Transverse colon (tissue), 3 donors: ENCODE measurements at regions not wholly inside any gene's neighbourhood (a gene's known extent, or its start where the extent isn't known, plus 50 kb on each side); places are given as distances from the start of the nearest gene placed in this dataset.

Experiments used
- EP300 ChIP-seq: sonication (generic); formaldehyde crosslinking; IDR thresholded peaks from one replicate; pipeline ENCODE4 v1.6.1; 2017; ENCODE audit warnings: antibody characterized with exemption, low read depth
- POLR2A ChIP-seq: fragments of 450-650 bp; IDR thresholded peaks from one replicate; pipeline ENCODE4 v1.6.1; 2016; ENCODE audit warnings: antibody characterized with exemption, mild to moderate bottlenecking, moderate library complexity
- TF ChIP-seq, protein P1 (sequence below), 5 experiments: fragments of 200-600 bp in 3 of 5; fragments of 450-650 bp in 2 of 5; sonication (generic) in 3 of 5; IDR thresholded peaks; 1 replicate in 2 of 5; 2 replicates in 3 of 5; pipeline ENCODE4 v1.5.1; 2016 to 2017; ENCODE audit warnings: antibody characterized with exemption in 5 of 5, inconsistent platforms in 3 of 5, mild to moderate bottlenecking in 2 of 5, moderate library complexity in 1 of 5

GRCh38 chr1:218943371-218943770, 230.3 kb upstream of the LYPLAL1 start:
- TF ChIP-seq POLR2A (no peak), EP300 (no peak)
- TF ChIP-seq, protein P1, sequence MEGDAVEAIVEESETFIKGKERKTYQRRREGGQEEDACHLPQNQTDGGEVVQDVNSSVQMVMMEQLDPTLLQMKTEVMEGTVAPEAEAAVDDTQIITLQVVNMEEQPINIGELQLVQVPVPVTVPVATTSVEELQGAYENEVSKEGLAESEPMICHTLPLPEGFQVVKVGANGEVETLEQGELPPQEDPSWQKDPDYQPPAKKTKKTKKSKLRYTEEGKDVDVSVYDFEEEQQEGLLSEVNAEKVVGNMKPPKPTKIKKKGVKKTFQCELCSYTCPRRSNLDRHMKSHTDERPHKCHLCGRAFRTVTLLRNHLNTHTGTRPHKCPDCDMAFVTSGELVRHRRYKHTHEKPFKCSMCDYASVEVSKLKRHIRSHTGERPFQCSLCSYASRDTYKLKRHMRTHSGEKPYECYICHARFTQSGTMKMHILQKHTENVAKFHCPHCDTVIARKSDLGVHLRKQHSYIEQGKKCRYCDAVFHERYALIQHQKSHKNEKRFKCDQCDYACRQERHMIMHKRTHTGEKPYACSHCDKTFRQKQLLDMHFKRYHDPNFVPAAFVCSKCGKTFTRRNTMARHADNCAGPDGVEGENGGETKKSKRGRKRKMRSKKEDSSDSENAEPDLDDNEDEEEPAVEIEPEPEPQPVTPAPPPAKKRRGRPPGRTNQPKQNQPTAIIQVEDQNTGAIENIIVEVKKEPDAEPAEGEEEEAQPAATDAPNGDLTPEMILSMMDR (IDR thresholded peaks at IDR 0.05): no peak
